HG02973 (cell line): ENCODE measurements at regions not wholly inside any gene's neighbourhood (a gene's known extent, or its start where the extent isn't known, plus 50 kb on each side); places are given as distances from the start of the nearest gene placed in this dataset.

ENCODE experiments used
- ATAC-seq: cut with Tn5 transposase; IDR thresholded peaks from one replicate; pipeline ENCODE4 v1.9.1; 2021; ENCODE audit warnings: moderate library complexity; ENCODE audit not compliant: unreplicated experiment

GRCh38 chr1:181255270-181255929 is 166.9 kb downstream of the IER5 start:
- no peak for ATAC-seq

GRCh38 chr1:181257117-181257516 is 168.6 kb downstream of the IER5 start:
- peak; percentile 93 for ATAC-seq

DNA sequence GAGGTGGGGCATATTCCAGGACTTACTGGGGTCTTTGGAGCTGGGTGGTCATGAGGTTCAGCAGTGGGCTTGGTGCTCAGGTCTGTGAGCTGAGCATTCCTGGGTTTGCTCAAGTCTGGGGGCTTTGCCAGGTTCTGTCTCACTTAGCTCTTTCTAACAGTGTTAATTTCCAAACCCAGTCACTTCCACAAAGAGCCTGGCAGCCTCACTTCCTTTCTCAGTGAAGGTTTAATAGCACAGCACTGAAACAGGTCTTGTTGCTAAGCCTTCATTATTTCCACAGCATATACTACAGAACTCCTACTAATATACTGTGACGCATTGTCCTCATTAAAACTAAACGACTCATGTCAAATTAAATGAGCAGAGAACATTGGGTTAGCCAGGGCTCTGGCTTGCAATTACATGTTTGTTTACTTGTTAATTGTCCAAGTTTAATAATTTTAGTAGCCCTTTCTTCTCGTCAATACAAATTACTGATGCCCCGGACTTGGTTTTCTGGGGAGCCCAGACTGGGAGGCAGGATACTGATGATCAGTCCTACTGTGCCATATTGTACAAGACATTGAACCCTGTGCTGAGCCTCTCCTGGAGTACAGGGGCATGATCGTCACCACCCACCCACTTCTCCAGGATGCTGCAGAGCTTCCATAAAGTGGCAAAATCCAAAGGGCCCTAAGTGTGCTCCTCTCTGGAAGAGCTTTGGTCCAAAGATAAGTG is 170.7 kb downstream of the IER5 start:
- ATAC-seq = no peak

GRCh38 chr1:181260271-181260670 is 171.8 kb downstream of the IER5 start:
- ATAC-seq = no peak

GRCh38 chr1:181260994-181261393 is 172.5 kb downstream of the IER5 start:
- ATAC-seq = no peak

- no peak for ATAC-seq
These were observed 173.6 kb downstream of the IER5 start for GRCh38 chr1:181262069-181262468.

GRCh38 chr1:181263444-181263843 is 174.9 kb downstream of the IER5 start:
- no peak for ATAC-seq

DNA sequence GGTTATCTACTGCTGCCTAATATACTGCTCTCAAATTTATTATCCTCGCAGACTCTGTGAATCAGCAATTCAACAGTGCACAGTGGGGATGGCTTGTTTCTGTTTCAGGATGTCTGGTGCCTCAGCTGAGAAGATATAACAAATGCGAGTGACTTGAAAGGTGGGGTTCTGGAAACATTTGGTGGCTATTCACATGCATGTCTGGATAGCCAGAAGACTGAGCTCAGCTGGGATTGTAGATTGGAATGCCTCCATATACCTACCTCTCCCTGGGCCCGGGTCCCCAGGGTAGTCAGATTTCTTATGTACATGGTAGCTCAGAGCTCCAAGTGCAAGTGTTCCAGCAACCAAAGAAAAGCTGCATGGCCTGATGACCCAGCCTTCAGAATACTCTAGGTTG is 176.3 kb downstream of the IER5 start:
- no peak for ATAC-seq

GRCh38 chr1:181284978-181285377 is 196.5 kb downstream of the IER5 start:
- ATAC-seq = no peak

GRCh38 chr1:181295217-181295616 is 188.1 kb upstream of the CACNA1E start:
- ATAC-seq = no peak

- no peak for ATAC-seq
These were observed 187.1 kb upstream of the CACNA1E start for GRCh38 chr1:181296180-181296579.

GRCh38 chr1:181308098-181308497 is 175.2 kb upstream of the CACNA1E start:
- ATAC-seq = no peak

DNA sequence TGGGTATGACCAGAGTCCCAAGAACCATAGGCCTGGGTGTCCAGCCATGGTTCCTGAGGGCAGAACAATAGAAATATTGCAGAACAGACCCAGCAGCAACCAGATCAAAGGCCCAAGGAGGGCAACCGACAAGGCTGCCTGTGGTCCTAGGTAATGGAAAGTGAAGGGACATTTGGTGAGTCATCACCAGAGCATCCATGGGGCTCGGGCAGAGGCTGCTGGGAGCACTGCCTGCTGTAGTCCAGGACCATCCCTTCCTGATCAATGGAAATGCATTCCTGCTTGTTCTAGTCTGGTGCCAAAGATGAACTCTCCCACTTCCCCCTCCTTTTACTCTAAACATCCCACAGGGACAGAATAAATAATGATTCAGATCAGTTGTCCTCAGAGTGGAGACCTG is 172.8 kb upstream of the CACNA1E start:
- ATAC-seq = no peak

- no peak for ATAC-seq
These were observed 170.4 kb upstream of the CACNA1E start for GRCh38 chr1:181312946-181313345.

GRCh38 chr1:181313466-181313865 is 169.9 kb upstream of the CACNA1E start:
- ATAC-seq = no peak

DNA sequence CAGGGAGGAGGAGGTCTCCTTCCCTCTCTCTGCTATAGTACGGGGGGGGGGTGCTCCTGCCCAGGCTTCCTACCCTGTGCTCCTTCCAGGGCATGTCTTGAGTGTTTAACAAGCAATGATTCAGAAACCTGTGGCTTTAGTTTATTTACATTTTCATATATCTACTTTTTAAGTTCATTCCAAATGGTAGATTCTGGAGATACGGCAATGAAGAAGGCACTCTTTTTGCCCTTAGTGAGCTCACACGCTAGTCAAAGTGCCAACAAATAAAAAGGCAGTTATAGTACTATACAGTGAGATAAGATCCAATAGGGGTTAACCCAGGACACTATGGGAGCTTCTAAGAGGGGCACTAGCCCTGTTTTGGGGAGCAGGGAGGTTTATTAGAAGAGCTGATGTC is 169.3 kb upstream of the CACNA1E start:
- no peak for ATAC-seq

GRCh38 chr1:181314959-181315358 is 168.4 kb upstream of the CACNA1E start:
- no peak for ATAC-seq

- no peak for ATAC-seq
These were observed 165.9 kb upstream of the CACNA1E start for GRCh38 chr1:181317261-181317930.

DNA sequence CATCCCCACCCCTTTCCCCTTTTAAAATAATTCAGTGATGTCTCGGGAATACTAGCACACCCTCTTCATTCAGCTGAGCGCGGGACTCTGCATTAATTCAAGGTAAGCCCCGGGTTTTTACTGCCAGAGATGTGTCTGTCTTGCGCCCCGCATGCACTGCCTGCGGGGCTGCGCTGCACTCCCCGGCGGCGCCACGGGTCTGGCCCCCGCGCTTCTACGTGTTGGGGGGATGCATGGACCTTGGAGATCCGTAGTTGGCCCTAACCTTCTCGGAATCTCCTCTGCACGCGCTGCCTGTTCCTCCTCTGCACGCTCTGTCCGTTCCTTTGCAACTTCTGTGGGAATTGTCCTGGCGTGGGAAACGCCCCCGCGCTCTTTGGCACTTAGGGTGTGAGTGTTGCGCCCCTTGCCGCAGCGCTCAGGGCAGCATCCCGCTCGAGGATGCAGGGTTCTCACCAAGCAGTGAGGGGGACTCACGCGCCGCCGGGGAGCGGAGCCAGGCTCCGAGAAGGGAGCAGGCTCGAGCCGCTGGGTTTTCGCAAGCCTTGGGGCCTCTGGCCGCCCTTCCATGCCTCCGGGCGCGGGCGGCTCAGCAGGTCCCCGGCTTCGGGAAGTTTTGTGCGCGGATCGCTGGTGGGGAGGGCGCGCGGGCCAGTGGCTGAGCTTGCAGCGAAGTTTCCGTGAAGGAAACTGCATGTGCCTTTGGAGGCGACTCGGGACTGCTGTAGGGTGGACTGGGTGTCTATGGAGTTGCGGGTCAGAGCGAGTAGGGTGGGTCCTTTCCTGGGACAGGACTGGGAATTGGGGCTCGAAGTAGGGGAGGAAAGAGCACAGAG is 165.1 kb upstream of the CACNA1E start:
- no peak for ATAC-seq

DNA sequence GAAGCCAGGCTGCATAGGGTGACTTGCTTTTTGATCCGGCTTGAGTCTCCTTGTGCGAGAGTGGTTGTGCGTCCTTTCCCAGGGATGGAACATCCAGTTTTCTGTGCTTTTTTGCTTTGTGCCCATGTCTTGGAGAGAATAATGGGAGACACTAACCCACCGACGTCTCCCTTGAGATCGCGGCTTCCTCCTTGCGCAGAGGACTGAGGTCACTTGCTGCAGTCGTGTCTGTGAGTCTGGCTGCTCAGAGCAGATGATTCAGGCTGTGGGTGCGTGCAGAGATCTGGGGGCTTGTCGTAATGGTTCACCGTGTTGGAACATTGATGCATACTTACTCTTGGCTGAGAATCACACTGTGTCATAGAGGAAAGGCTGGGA is 164.5 kb upstream of the CACNA1E start:
- no peak for ATAC-seq

DNA sequence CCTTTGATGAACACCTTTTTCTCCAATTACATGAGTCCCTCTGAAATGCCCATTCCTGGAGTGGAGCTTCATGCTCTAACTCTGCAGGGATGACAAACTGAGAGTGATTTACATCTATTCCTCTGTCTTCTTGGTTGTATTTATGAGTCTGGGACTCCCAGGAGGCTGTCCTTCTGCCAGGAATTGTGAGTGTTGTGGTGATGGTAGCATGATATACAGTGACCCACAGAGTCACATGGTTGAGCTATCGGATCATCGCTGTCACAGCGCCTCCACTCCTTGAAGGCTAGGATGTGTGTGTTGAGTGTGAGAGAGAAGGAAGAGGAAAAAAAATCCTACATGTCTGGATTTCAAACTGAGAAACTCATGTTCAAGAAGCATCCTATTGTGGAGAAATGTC is 163.4 kb upstream of the CACNA1E start:
- ATAC-seq = no peak
